ENCODE measurements at regions not wholly inside any gene's neighbourhood (a gene's known extent, or its start where the extent isn't known, plus 50 kb on each side); places are given as distances from the start of the nearest gene placed in this dataset.

DNA sequence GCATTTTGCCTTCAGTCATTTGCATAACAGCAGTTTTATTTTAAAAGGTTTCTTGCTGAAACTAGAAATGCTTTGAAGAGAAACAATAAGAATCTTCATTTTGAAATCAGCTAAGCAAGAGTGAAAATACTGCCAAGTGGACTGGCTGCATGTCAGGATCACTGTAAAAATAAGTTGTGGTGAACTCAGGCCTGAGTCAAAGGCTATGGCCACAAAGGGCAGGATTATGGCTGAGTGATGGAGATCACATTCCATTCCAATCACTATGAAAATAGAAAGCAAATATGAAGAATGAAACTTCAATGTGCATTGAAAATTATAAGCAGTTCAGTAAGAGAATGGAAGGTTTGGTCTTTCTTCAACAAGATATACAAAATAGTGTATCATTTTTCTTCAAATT is 224.5 kb downstream of the PCDH18 start:
- TF ChIP-seq, protein P1, sequence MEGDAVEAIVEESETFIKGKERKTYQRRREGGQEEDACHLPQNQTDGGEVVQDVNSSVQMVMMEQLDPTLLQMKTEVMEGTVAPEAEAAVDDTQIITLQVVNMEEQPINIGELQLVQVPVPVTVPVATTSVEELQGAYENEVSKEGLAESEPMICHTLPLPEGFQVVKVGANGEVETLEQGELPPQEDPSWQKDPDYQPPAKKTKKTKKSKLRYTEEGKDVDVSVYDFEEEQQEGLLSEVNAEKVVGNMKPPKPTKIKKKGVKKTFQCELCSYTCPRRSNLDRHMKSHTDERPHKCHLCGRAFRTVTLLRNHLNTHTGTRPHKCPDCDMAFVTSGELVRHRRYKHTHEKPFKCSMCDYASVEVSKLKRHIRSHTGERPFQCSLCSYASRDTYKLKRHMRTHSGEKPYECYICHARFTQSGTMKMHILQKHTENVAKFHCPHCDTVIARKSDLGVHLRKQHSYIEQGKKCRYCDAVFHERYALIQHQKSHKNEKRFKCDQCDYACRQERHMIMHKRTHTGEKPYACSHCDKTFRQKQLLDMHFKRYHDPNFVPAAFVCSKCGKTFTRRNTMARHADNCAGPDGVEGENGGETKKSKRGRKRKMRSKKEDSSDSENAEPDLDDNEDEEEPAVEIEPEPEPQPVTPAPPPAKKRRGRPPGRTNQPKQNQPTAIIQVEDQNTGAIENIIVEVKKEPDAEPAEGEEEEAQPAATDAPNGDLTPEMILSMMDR (IDR thresholded peaks at IDR 0.05): no peak
- TF ChIP-seq POLR2A (IDR thresholded peaks at IDR 0.05): no peak
